Transverse colon (tissue), 4 donors: ENCODE measurements at regions not wholly inside any gene's neighbourhood (a gene's known extent, or its start where the extent isn't known, plus 50 kb on each side); places are given as distances from the start of the nearest gene placed in this dataset.

ENCODE experiments used
- EP300 ChIP-seq: sonication (generic); formaldehyde crosslinking; IDR thresholded peaks from one replicate; pipeline ENCODE4 v1.6.1; 2017; ENCODE audit warnings: antibody characterized with exemption, low read depth
- POLR2AphosphoS5 ChIP-seq, 3 donors: sonication (generic); formaldehyde crosslinking; IDR thresholded peaks; one replicate each; pipeline ENCODE4 v1.6.1; 2016; ENCODE audit warnings: antibody characterized with exemption in 3 of 3
- TF ChIP-seq, protein P1 (sequence below), 5 experiments: fragments of 200-600 bp in 3 of 5; fragments of 450-650 bp in 2 of 5; sonication (generic) in 3 of 5; IDR thresholded peaks; 1 replicate in 2 of 5; 2 replicates in 3 of 5; pipeline ENCODE4 v1.5.1; 2016 to 2017; ENCODE audit warnings: antibody characterized with exemption in 5 of 5, inconsistent platforms in 3 of 5, mild to moderate bottlenecking in 2 of 5, moderate library complexity in 1 of 5

DNA sequence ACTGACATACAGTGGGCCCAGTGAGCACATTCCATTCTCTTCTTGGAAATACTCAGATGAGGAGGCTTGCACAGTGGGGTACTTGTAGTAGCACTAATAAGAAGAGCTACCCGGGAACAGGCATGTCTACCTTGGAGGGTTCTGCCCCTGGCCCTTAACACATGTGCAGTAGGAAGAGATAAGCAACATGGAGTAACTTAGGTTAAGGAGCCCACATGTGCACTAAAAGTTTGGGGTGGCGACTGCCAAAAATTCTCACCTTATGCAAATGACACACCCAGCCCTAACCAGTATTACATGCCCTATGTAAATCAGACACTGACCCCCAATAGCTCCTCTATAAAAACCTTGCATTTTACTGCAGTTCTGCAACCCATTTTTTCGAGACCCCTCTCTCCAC, 1313.3 kb downstream of the KCNT2 start:
- no peak for TF ChIP-seq EP300
- TF ChIP-seq, protein P1, sequence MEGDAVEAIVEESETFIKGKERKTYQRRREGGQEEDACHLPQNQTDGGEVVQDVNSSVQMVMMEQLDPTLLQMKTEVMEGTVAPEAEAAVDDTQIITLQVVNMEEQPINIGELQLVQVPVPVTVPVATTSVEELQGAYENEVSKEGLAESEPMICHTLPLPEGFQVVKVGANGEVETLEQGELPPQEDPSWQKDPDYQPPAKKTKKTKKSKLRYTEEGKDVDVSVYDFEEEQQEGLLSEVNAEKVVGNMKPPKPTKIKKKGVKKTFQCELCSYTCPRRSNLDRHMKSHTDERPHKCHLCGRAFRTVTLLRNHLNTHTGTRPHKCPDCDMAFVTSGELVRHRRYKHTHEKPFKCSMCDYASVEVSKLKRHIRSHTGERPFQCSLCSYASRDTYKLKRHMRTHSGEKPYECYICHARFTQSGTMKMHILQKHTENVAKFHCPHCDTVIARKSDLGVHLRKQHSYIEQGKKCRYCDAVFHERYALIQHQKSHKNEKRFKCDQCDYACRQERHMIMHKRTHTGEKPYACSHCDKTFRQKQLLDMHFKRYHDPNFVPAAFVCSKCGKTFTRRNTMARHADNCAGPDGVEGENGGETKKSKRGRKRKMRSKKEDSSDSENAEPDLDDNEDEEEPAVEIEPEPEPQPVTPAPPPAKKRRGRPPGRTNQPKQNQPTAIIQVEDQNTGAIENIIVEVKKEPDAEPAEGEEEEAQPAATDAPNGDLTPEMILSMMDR (IDR thresholded peaks at IDR 0.05) = no peak
- no peak for TF ChIP-seq POLR2AphosphoS5 (IDR thresholded peaks at IDR 0.05)
